Activated CD4-positive, alpha-beta T cell treated with anti-CD3 and anti-CD28 coated beads, Interleukin-2, amount 10 ng/mL, durations not matched to agents 24 days and 14 days (primary cell): ENCODE measurements at regions not wholly inside any gene's neighbourhood (a gene's known extent, or its start where the extent isn't known, plus 50 kb on each side); places are given as distances from the start of the nearest gene placed in this dataset.

Experiments
- DNase-seq: peaks from one replicate; pipeline ENCODE4 v3.0.0; 2022
- H3K27ac Mint-ChIP-seq: one replicate; pipeline ENCODE4 v1.8.0; 2022; ENCODE audit warnings: mild to moderate bottlenecking, mixed read lengths
- H3K27me3 Mint-ChIP-seq: one replicate; pipeline ENCODE4 v1.8.0; 2022; ENCODE audit warnings: mixed read lengths
- H3K36me3 Mint-ChIP-seq: one replicate; pipeline ENCODE4 v1.8.0; 2022; ENCODE audit warnings: low read depth, mild to moderate bottlenecking, mixed read lengths
- H3K4me1 Mint-ChIP-seq: one replicate; pipeline ENCODE4 v1.8.0; 2021; ENCODE audit warnings: mixed read lengths
- H3K4me3 Mint-ChIP-seq: one replicate; pipeline ENCODE4 v1.8.0; 2022; ENCODE audit warnings: mild to moderate bottlenecking, moderate library complexity, mixed read lengths
- H3K9me3 Mint-ChIP-seq: one replicate; pipeline ENCODE4 v1.8.0; 2021; ENCODE audit warnings: mixed read lengths
- intact Hi-C: fragments of 100-400 bp; cut with micrococcal nuclease; formaldehyde crosslinking; loops from one replicate; pipeline ENCODE4 v1.15.1; 2023

DNA sequence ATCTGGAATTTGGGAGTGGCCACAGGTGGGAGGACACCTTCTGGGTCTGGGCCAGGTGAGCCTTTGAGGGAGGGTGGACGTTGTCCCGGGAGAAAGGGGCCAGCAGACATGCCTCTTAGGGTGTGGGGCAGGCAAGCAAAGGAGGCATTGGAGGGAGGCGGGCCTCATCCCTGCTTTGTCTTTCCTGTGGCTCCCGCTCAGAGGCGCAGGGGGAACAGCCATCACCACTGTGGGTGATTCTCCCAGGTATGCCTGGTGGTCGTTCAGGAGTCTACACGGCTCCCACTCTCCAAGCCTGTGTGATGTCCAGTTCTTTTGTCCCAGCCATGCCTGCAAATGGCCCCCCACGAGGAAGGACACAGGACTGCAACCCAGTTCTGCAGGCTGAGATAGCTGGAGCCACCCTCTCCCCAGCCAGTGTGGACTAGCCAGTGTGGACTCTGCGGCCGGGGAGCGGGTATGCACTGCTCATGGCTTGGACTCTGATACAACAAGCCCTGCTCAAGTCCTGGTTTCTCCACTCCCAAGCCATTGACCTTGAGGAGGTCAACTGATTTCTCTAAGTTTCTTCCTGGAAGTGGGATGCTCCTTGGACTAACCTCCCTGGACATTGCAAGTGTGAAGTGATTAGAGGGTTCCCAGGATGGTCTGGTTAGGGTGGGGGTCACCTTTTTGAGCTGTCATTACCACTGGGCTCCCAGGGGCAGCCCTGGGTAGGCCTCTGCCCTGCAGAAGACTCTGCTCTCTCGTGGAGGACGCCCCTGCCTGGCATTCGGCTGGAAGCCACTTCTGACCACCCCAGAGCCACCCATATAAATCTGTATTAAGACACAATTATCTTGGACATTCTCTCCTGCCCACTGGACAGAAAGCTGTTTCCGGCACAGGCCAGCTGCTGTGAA lies 1151.2 kb downstream of the BRD1 start:
- no peaks in the 10 kb centered on the region for H3K36me3 Mint-ChIP-seq
- intact Hi-C loops = no loop called here
- no peak overlapping the region for H3K4me3 Mint-ChIP-seq
- H3K27ac Mint-ChIP-seq = no peak overlapping the region
- H3K27me3 Mint-ChIP-seq = no peaks in the 10 kb centered on the region
- H3K4me1 Mint-ChIP-seq = no peaks in the 10 kb centered on the region
- no peak for DNase-seq
- H3K9me3 Mint-ChIP-seq = peaks cover 9% of the 10 kb centered on the region

DNA sequence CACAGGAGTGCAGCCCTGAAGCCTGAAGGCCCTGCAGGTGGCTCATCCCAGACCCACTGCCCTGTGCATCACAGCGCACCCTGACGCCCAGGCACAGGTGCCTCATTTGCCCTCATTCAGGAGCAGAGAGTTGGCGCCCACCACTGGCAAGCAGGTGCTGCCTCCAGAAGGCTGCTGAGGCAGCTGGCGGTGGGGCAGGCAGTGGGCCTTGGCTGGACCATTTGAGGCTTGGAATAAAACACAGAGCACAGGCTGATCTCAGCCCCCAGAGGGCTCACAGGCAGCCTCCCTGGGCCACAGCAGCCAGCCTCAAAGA lies 1151.9 kb downstream of the BRD1 start:
- intact Hi-C loops = no loop called here
- Mint-ChIP-seq H3K36me3 (no peaks in the 10 kb centered on the region), H3K27me3 (no peaks in the 10 kb centered on the region), H3K9me3 (peaks cover 9% of the 10 kb centered on the region), H3K4me3 (no peak overlapping the region), H3K27ac (no peak overlapping the region), H3K4me1 (no peaks in the 10 kb centered on the region)
- no peak for DNase-seq

DNA sequence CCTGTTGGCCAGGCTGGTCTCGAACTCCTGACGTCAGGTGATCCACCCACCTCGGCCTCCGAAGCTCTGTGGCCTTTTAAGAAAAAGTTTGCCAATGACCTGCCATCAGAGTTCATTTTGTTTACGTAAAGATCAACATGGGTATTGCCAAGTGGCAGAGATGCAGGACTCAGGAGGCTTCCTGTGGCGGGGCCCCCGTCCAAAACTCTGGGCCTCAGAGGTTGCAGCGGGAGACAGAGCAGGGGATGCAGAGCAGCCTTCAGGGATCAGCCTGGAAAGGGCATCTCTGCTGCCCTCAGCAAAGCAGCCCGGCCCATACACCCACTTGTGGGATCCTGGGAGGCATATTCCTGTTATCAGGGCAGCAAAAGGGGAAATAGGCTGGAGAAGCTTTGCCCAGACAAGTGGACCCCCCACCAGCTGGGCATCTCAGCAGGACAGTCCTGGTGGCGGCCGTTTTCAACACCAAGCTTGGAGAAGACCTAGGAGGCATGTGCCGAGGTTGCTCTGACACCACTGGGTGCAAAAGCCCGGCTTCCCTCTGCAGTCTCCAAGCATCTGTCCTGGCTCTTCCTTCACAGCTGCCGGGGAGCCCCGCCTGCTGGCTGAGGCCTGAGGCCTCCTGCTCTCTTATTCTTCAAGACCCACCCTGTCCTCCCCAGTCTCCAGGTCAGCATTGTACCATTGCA lies 1152.4 kb downstream of the BRD1 start:
- H3K9me3 Mint-ChIP-seq = peaks cover 9% of the 10 kb centered on the region
- DNase-seq = no peak
- H3K4me3 Mint-ChIP-seq = no peak overlapping the region
- H3K36me3 Mint-ChIP-seq = no peaks in the 10 kb centered on the region
- no peaks in the 10 kb centered on the region for H3K27me3 Mint-ChIP-seq
- intact Hi-C loops = no loop called here
- no peak overlapping the region for H3K27ac Mint-ChIP-seq
- H3K4me1 Mint-ChIP-seq = no peaks in the 10 kb centered on the region

DNA sequence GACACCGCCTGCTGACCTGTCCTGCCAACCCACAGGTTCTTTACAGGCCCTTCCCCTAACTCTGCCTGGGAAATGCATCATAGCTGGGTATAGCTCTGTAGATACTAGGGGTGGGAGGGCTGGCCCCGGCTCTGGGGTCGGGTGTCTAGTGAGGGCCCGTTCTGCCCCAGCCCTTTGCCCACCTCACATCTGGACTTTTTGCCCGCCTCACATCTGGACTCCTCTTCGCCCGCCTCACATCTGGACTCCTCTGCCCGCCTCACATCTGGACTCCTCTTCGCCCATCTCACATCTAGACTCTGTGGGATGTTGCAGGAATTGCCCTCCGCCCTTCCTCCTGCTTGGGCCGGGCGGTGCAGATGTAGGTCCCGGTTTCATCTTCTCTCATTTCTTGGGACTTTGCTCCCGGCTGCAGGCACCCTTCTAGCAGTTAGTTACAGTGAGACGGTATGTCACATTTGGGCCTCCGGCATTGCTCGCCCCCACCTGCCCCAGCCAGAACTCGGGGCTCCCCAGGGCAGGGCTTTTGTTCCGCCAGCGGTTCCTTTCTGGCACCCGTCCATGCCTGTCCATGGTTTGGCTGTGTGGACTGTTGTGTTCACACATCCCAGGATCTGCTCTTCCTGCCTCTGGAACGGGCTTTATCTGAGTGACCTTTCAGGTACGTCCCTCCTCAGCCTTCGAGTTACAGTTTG lies 1153.7 kb downstream of the BRD1 start:
- Mint-ChIP-seq H3K27ac (no peak overlapping the region), H3K9me3 (peaks cover 9% of the 10 kb centered on the region), H3K4me3 (no peak overlapping the region), H3K4me1 (no peaks in the 10 kb centered on the region), H3K27me3 (no peaks in the 10 kb centered on the region), H3K36me3 (no peaks in the 10 kb centered on the region)
- no peak for DNase-seq
- intact Hi-C loops = no loop called here

DNA sequence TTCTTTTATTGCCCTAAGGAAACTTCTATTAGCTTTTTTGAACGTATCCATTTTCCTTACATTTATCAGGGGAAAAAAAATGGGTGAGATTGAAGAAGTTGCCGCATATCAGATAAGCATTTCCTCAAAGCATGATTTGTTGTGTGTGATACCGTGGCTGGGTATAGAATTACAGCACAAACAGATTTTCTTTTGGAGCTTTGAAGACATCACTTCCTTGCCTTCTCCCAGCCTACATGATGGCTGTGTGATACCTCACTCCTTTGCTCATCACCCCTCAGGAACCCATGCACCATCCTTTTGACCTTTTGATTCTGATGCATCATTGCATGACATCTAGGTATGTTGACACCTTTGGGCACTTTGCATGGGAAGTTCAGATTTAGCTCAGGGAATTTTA lies 1155.3 kb downstream of the BRD1 start:
- Mint-ChIP-seq H3K27me3 (no peaks in the 10 kb centered on the region), H3K4me1 (no peaks in the 10 kb centered on the region), H3K36me3 (no peaks in the 10 kb centered on the region), H3K4me3 (no peak overlapping the region), H3K9me3 (peaks cover 9% of the 10 kb centered on the region), H3K27ac (no peak overlapping the region)
- intact Hi-C loops = no loop called here
- no peak for DNase-seq

DNA sequence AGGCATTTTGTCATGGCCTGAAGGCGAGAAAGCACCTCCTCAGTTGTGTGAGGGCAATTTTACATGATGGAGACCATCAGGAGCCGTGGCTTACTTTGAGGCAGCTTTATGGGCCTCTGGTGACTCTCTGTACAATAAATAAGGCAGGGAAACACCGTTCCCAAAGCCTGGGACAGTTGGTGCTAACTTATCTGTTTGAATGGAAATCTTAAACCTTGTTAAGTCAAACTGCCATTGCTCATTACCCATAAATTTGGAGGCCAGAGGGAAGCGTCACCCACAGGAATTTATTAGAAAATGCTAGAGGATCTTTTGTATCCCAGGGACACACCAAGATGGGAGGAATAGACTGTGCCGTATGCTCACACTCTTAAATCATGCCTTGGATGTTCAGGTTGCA lies 1156.9 kb downstream of the BRD1 start:
- intact Hi-C loops = no loop called here
- H3K4me3 Mint-ChIP-seq = no peak overlapping the region
- H3K4me1 Mint-ChIP-seq = no peaks in the 10 kb centered on the region
- H3K27me3 Mint-ChIP-seq = no peaks in the 10 kb centered on the region
- H3K36me3 Mint-ChIP-seq = no peaks in the 10 kb centered on the region
- no peak overlapping the region for H3K27ac Mint-ChIP-seq
- H3K9me3 Mint-ChIP-seq = peaks cover 9% of the 10 kb centered on the region
- DNase-seq = no peak

DNA sequence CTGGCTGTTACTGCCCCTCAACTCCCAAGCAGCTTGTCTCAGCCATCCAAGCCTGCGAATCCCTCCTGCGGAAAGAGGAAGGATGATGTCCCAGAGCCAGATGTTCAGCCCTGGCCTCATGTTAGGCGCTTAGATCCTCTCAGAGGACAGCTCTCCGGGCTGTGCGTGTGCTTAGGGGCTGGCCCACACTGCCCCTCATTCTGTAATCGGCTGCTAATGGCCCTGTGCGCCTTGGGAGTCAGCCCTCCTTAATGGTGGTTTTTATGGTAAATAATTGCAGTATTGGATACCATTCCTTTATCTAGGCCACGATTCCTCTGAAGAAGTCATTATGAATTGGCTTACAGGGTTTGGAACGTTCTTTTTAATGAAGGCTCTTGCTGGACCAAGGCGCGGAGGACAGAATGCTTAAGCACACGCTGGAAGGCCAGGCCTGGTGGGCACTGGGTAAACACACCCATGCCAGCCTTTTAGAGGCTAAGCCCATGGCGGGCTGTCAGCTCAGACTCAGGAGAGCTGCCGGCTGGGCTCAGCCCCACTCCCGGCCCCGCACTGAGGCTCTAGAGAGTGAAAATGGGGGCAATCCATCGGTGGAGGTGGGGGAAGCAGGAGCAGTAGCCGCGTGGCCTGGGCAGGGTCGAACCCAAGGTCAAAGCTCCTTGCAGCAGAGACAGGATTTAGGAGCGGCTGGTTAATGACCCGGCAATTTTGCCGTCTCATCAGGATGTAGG lies 1157.5 kb downstream of the BRD1 start:
- intact Hi-C loops = no loop called here
- H3K27me3 Mint-ChIP-seq = no peaks in the 10 kb centered on the region
- H3K4me3 Mint-ChIP-seq = no peak overlapping the region
- DNase-seq = no peak
- H3K27ac Mint-ChIP-seq = no peak overlapping the region
- no peaks in the 10 kb centered on the region for H3K4me1 Mint-ChIP-seq
- H3K9me3 Mint-ChIP-seq = peaks cover 13% of the 10 kb centered on the region
- H3K36me3 Mint-ChIP-seq = no peaks in the 10 kb centered on the region

DNA sequence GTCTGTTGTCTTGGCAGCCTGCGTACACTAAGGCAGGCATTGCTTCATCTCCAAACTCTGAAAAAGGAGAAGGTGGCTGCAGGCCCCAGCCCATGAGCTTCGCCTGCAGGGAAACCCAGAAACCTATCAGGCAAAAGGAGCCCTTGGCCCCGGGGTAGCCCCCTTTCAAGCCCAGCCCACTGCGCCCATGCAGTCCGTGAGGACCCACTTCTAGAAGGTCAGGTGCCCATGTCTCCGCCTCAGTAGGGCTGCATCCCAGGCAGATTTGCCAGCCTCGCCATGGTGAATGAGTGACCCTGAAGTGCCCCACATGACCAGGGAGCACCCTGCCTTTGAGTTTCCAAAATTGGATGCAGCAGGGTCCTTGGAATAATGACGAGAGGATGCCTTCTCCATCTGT lies 1158.4 kb downstream of the BRD1 start:
- Mint-ChIP-seq H3K9me3 (peaks cover 18% of the 10 kb centered on the region), H3K36me3 (no peaks in the 10 kb centered on the region), H3K27ac (no peak overlapping the region), H3K4me3 (no peak overlapping the region), H3K27me3 (no peaks in the 10 kb centered on the region), H3K4me1 (no peaks in the 10 kb centered on the region)
- intact Hi-C loops = no loop called here
- no peak for DNase-seq

DNA sequence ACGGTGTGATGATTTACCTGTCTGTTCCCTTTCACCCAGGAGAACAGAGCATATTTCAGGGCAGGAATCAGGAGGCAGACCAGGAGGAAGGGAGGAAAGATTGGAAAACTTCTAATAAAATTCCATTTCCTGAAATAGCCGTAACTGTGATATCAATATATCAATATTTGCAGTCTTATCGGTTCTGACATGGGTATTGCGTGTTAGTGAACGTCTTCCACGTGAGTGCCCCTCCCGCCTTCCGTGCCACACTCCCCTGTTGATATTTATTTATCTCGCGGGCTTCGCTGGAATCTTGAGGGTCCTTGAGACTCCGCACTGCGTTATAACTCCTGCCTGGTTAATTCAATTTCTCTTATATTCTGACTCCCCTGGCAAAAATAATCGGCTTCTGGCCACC lies 1160.4 kb downstream of the BRD1 start:
- Mint-ChIP-seq H3K9me3 (peaks cover 17% of the 10 kb centered on the region), H3K4me3 (no peak overlapping the region), H3K27ac (no peak overlapping the region), H3K36me3 (no peaks in the 10 kb centered on the region), H3K4me1 (no peaks in the 10 kb centered on the region), H3K27me3 (no peaks in the 10 kb centered on the region)
- no peak for DNase-seq
- intact Hi-C loops = no loop called here

DNA sequence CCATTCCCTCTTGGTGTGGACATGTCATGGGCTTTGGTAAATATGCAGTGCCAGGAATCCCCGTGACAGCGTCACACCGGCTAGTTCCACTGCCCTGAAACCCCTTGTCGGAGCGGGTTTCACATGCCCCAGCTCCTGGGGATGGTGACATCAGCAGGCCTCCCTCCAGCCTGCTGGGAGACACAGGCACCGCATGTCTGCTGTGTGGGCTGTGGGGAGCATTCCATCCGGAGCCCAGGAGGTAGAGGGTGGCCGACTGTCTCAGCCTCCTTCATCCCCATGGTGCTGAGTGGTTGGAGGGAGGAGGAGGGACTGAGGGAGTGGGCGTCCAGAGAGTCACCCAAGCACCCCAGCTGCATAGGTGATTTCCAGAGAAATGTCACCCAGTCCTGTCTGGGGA lies 1161.1 kb downstream of the BRD1 start:
- H3K9me3 Mint-ChIP-seq = peaks cover 14% of the 10 kb centered on the region
- DNase-seq = no peak
- intact Hi-C loops = no loop called here
- no peak overlapping the region for H3K4me3 Mint-ChIP-seq
- no peaks in the 10 kb centered on the region for H3K36me3 Mint-ChIP-seq
- H3K27ac Mint-ChIP-seq = no peak overlapping the region
- no peaks in the 10 kb centered on the region for H3K4me1 Mint-ChIP-seq
- no peaks in the 10 kb centered on the region for H3K27me3 Mint-ChIP-seq

DNA sequence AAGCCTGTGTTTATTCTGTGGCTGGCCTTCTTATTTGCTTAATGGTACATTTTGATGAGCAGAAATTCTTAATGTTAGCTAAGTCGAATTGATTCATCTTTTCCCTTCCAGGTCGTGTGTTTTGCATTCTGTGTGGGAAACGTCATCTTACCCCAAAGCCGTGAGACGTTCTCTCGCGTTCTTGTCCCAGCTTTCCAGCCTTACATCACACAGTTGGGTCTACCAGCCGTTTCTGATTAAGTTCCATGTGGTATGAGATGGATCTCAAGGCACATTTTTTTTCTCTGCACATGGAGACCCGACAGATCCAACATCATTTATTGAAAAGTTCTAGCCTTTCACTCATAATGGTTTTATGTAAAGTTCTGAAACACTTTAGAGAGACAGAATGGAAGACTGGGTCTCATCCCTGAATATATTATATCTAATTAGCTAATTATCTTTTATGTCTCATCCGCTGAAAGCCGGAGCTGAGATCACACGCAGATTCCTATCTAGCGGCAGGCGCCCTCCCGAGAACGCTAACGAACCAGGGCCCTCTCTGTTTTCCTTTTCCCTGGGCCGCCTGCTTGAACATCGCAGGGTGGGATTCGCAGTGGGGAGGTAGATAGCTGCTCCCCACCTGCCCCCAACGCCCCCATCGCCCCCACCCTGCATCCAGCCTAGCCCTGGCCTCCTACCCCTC lies 1162.2 kb downstream of the BRD1 start:
- no peak for DNase-seq
- intact Hi-C loops = no loop called here
- Mint-ChIP-seq H3K4me3 (no peak overlapping the region), H3K4me1 (no peaks in the 10 kb centered on the region), H3K9me3 (peaks cover 14% of the 10 kb centered on the region), H3K27me3 (no peaks in the 10 kb centered on the region), H3K27ac (no peak overlapping the region), H3K36me3 (no peaks in the 10 kb centered on the region)

DNA sequence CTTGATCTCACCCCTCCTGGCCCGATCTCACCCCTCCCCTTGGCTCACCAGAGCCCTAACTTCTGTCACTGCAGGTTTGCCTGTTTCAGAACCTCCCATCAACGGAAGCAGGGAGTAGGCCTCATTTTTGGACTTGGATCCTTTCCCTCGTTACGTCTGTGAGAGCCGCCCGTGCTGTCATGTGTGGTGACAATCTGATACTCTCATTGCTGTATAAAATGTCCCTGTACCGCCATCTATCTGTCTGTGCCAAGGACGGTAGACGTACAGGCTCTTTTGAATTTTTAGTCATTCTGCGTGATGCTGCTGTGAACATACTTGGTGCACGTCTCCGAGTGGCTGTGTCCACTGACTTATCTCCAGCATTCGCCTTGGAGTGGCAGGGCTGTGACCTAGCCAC lies 1163.1 kb downstream of the BRD1 start:
- Mint-ChIP-seq H3K9me3 (peaks cover 14% of the 10 kb centered on the region), H3K36me3 (no peaks in the 10 kb centered on the region), H3K4me1 (no peaks in the 10 kb centered on the region), H3K27me3 (no peaks in the 10 kb centered on the region), H3K27ac (no peak overlapping the region), H3K4me3 (no peak overlapping the region)
- no peak for DNase-seq
- intact Hi-C loops = no loop called here

DNA sequence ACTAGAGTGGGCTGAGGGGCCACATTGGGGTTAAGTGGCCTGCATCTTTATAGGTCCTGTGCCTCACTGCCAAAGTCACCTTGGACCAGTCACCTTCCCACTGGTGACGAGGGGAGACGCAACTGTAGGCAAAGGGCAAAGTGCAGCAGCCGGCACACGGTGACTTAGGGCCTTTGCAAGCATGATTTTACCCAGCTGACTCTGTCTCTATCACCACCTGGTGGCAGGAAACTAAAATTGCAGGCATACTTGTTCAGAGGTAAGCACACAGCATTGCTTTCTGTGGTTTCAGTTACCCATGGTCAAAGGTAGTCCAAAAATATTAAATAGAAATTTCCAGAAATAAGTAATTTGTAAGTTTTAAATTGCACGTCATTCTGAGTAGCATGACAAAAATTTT lies 1164.4 kb downstream of the BRD1 start:
- Mint-ChIP-seq H3K4me3 (no peak overlapping the region), H3K27ac (no peak overlapping the region), H3K4me1 (no peaks in the 10 kb centered on the region), H3K9me3 (peaks cover 14% of the 10 kb centered on the region), H3K36me3 (no peaks in the 10 kb centered on the region), H3K27me3 (no peaks in the 10 kb centered on the region)
- DNase-seq = no peak
- intact Hi-C loops = no loop called here
